Testis (tissue), 2 donors: ENCODE measurements at regions not wholly inside any gene's neighbourhood (a gene's known extent, or its start where the extent isn't known, plus 50 kb on each side); places are given as distances from the start of the nearest gene placed in this dataset.

Experiments
- DNase-seq: peaks from one replicate; pipeline ENCODE4 v3.0.0-alpha.2; 2019
- H3K27ac ChIP-seq, 2 donors: fragments of 200-600 bp; sonication (generic); one replicate each; pipeline ENCODE4 v1.5.1; 2019
- H3K27me3 ChIP-seq: fragments of 200-600 bp; sonication (generic); one replicate; pipeline ENCODE4 v1.5.1; 2019
- H3K36me3 ChIP-seq: fragments of 200-600 bp; sonication (generic); one replicate; pipeline ENCODE4 v1.5.1; 2017; ENCODE audit warnings: low read depth; ENCODE audit errors: missing control alignments
- H3K4me1 ChIP-seq: fragments of 200-600 bp; sonication (generic); one replicate; pipeline ENCODE4 v1.5.1; 2019
- H3K4me3 ChIP-seq, 2 donors: fragments of 200-600 bp; sonication (generic); one replicate each; pipeline ENCODE4 v1.5.1; 2017 to 2019
- H3K9me3 ChIP-seq: fragments of 200-600 bp; sonication (generic); one replicate; pipeline ENCODE4 v1.5.1; 2017
- POLR2A ChIP-seq: fragments of 450-650 bp; IDR thresholded peaks from one replicate; pipeline ENCODE4 v1.6.1; 2017; ENCODE audit warnings: antibody characterized with exemption, mild to moderate bottlenecking, moderate library complexity
- WGBS, 2 donors: methylation state at CpG; one replicate each; pipeline ENCODE4 v1.1.5; 2018; 5-methylcytosine and 5-hydroxymethylcytosine counted together
- intact Hi-C: fragments of 100-400 bp; cut with DNase I; formaldehyde crosslinking; loops from one replicate; pipeline ENCODE4 v1.15.1; 2023; ENCODE audit warnings: low total_unique reads
- TF ChIP-seq, protein P1 (sequence below), 3 experiments: fragments of 450-650 bp in 2 of 3; fragments of 200-600 bp in 1 of 3; sonication (generic) in 1 of 3; IDR thresholded peaks; one replicate each; pipeline ENCODE4 v1.5.1; 2016 to 2019; ENCODE audit warnings: antibody characterized with exemption in 3 of 3, mild to moderate bottlenecking in 2 of 3, moderate library complexity in 1 of 3

DNA sequence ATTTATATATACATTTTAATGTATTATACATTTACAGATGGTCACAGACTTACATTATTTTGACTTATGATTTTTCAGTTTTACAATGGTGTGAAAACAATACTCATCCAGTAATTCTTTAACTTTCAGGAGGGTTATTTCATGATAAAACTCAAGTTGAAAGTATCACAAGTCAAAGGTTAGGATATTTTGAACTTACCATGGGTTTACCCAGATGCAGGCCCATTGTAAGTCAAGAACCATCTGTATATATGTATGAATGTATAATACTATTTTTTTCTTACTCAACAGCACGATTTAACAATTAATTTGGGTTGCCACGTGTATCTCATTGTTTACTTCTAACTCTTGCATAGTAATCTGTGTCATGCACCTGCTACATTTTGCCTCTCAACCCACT, 1002.0 kb downstream of the OTOL1 start:
- DNase-seq: no peak
- intact Hi-C loops: no loop called here
- Histone ChIP-seq H3K4me1 (no peaks in the 10 kb centered on the region), H3K36me3 (no peaks in the 10 kb centered on the region), H3K9me3 (no peaks in the 10 kb centered on the region), H3K27me3 (no peaks in the 10 kb centered on the region), H3K27ac (no peak overlapping the region), H3K4me3 (no peak overlapping the region)
- 63 to 70% methylated on average over 2 of the region's 2 CpGs for WGBS, 2 donors
- TF ChIP-seq, protein P1, sequence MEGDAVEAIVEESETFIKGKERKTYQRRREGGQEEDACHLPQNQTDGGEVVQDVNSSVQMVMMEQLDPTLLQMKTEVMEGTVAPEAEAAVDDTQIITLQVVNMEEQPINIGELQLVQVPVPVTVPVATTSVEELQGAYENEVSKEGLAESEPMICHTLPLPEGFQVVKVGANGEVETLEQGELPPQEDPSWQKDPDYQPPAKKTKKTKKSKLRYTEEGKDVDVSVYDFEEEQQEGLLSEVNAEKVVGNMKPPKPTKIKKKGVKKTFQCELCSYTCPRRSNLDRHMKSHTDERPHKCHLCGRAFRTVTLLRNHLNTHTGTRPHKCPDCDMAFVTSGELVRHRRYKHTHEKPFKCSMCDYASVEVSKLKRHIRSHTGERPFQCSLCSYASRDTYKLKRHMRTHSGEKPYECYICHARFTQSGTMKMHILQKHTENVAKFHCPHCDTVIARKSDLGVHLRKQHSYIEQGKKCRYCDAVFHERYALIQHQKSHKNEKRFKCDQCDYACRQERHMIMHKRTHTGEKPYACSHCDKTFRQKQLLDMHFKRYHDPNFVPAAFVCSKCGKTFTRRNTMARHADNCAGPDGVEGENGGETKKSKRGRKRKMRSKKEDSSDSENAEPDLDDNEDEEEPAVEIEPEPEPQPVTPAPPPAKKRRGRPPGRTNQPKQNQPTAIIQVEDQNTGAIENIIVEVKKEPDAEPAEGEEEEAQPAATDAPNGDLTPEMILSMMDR (IDR thresholded peaks at IDR 0.05): no peak
- no peak for TF ChIP-seq POLR2A

DNA sequence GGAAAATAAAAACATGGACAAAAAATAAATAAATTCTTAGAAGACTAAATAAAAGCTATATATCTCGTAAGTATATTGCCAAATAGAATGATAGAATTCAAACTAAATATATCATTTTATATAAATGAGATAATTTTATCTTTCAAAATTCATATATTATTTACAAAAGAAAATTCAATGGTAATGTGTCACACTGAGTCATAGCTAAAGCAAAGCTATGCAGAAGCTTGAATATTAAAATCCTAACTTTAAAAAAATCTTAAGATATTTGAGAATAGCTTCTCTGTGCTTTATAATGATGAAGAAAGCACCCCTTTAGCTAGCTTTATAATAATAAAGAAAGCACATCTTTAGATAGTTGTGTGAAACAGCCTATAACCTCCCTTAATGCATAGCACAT, 1010.8 kb downstream of the OTOL1 start:
- Histone ChIP-seq H3K36me3 (no peaks in the 10 kb centered on the region), H3K27ac (no peak overlapping the region), H3K9me3 (no peaks in the 10 kb centered on the region), H3K4me1 (no peaks in the 10 kb centered on the region), H3K4me3 (no peak overlapping the region), H3K27me3 (no peaks in the 10 kb centered on the region)
- TF ChIP-seq, protein P1 (IDR thresholded peaks at IDR 0.05): no peak
- TF ChIP-seq POLR2A: no peak
- intact Hi-C loops: no loop called here
- 89 to 96% methylated on average over 1 of the region's 1 CpG for WGBS, 2 donors
- DNase-seq: no peak

DNA sequence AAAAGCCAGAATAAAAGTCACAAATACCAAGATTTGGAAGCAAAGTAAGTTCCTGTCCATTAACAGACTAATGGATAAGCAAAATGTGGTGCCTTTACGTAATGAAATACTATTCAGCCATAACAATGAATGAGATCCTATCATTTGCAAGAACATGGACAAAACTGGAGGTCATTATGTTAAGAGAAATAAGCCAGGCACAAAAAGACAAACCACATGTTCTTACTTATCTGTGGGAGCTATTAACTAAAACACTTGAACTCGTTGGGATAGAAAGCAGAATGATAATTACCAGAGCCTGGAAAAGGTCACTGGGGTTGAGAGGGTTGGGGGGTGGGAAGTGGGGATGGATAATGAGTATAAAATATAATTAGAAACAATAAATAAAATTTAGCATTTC, 1015.9 kb downstream of the OTOL1 start:
- Histone ChIP-seq H3K4me1 (no peaks in the 10 kb centered on the region), H3K27ac (no peak overlapping the region), H3K36me3 (no peaks in the 10 kb centered on the region), H3K4me3 (no peak overlapping the region), H3K9me3 (no peaks in the 10 kb centered on the region), H3K27me3 (no peaks in the 10 kb centered on the region)
- DNase-seq: no peak
- intact Hi-C loops: no loop called here
- 53 to 60% methylated on average over 2 of the region's 2 CpGs for WGBS, 2 donors
- no peak for TF ChIP-seq POLR2A
- TF ChIP-seq, protein P1 (IDR thresholded peaks at IDR 0.05): no peak

DNA sequence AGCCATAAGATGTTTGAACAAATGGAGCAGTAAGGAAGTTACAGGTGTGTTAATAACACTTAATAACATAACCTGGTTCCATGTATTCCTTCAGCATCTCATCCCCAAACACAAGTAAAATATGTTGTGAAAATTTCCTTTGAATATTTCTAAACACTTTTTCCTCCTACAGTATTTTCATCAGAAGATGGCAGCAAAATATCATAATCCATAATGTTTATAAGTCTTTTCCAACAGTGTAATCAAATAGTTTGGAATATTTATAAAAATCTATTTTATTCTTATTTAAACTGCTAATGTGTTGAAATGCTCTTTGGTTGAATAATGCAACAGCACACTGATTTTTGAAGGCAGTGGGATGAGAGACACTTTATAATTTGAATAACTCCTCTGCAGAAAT, 1020.5 kb downstream of the OTOL1 start:
- Histone ChIP-seq H3K4me3 (no peak overlapping the region), H3K36me3 (no peaks in the 10 kb centered on the region), H3K4me1 (no peaks in the 10 kb centered on the region), H3K27ac (no peak overlapping the region), H3K9me3 (no peaks in the 10 kb centered on the region), H3K27me3 (no peaks in the 10 kb centered on the region)
- intact Hi-C loops: no loop called here
- no peak for DNase-seq
- no peak for TF ChIP-seq POLR2A
- TF ChIP-seq, protein P1 (IDR thresholded peaks at IDR 0.05): no peak

DNA sequence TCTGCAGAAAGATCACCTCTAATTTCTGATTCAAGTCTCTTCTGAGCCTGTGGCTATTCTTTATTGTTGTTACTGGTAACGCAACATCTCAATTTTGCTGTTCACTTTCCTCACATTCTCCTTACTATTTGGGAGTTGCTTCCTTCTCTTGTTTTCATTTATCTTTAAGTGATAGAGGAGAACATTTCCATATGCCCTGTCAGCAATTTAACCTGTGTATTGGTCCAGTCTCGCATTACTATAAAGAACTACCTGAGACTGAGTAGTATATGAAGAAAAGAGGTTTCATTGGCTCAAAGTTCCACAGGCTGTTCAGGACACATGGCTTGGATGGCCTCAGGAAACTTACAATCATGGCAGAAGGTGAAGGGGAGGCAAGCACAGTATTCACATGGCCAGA, 1025.1 kb downstream of the OTOL1 start:
- no peaks in the 10 kb centered on the region for H3K4me1 ChIP-seq

More for the DNA sequence above, 1025.1 kb downstream of the OTOL1 start:
- DNase-seq: no peak
- TF ChIP-seq, protein P1 (IDR thresholded peaks at IDR 0.05): no peak
- no peak for TF ChIP-seq POLR2A
- 99 to 100% methylated on average over 2 of the region's 2 CpGs for WGBS, 2 donors
- H3K27me3 ChIP-seq: no peaks in the 10 kb centered on the region
- no peak overlapping the region for H3K27ac ChIP-seq
- H3K4me3 ChIP-seq: no peak overlapping the region
- no peaks in the 10 kb centered on the region for H3K9me3 ChIP-seq
- intact Hi-C loops: no loop called here
- no peaks in the 10 kb centered on the region for H3K36me3 ChIP-seq
